OCI-LY7 (cell line): ENCODE measurements at regions not wholly inside any gene's neighbourhood (a gene's known extent, or its start where the extent isn't known, plus 50 kb on each side); places are given as distances from the start of the nearest gene placed in this dataset.

Source experiments
- EZH2phosphoT487 ChIP-seq: fragments of 200-600 bp; sonication (generic); IDR thresholded peaks from 2 replicates; pipeline ENCODE4 v1.6.1; 2018; ENCODE audit warnings: low read depth, borderline replicate concordance, mild to moderate bottlenecking, mixed run types, antibody characterized with exemption, low read length, moderate library complexity, mixed read lengths
- TF ChIP-seq, protein P1 (sequence below): fragments of 200-600 bp; sonication (generic); conservative IDR thresholded peaks from 2 replicates; pipeline ENCODE4 v1.5.1; 2014; ENCODE audit warnings: mild to moderate bottlenecking, antibody characterized with exemption, low read length, moderate library complexity, mixed read lengths

DNA sequence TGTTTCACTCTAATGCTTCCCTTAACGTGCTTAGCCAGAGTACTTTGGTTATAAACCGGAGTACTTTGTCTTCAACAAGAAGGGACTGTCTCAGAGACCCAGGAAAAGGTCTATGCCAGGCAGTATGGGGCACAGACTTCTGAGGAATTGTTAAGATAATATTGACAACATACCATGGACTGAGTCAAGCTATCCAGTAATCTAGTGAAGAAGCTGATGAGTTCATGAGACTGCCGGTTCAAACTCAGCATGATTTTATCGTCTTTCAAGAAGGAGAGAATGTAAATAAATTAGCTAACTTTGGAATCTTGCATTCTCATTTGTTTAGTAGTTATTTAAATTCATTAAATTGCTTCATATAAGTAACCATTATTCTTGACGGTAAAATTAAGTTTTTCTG, 546.1 kb downstream of the PPP4R3C start:
- TF ChIP-seq, protein P1, sequence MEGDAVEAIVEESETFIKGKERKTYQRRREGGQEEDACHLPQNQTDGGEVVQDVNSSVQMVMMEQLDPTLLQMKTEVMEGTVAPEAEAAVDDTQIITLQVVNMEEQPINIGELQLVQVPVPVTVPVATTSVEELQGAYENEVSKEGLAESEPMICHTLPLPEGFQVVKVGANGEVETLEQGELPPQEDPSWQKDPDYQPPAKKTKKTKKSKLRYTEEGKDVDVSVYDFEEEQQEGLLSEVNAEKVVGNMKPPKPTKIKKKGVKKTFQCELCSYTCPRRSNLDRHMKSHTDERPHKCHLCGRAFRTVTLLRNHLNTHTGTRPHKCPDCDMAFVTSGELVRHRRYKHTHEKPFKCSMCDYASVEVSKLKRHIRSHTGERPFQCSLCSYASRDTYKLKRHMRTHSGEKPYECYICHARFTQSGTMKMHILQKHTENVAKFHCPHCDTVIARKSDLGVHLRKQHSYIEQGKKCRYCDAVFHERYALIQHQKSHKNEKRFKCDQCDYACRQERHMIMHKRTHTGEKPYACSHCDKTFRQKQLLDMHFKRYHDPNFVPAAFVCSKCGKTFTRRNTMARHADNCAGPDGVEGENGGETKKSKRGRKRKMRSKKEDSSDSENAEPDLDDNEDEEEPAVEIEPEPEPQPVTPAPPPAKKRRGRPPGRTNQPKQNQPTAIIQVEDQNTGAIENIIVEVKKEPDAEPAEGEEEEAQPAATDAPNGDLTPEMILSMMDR = no peak
- no peak for TF ChIP-seq EZH2phosphoT487
